ENCODE measurements at regions not wholly inside any gene's neighbourhood (a gene's known extent, or its start where the extent isn't known, plus 50 kb on each side); places are given as distances from the start of the nearest gene placed in this dataset.

- H3K27me3 ChIP-seq: no peaks in the 10 kb centered on the region
- no peak overlapping the region for H3K27ac ChIP-seq
- ATAC-seq: no peak
- H3K36me3 ChIP-seq: no peaks in the 10 kb centered on the region
- TF ChIP-seq CTCF (IDR thresholded peaks at IDR 0.05): no peak
- no peak for DNase-seq
- H3K4me3 ChIP-seq: no peak overlapping the region
- 80 to 86% methylated on average over 3 of the region's 3 CpGs for WGBS, 2 donors
- H3K9me3 ChIP-seq: no peaks in the 10 kb centered on the region
- H3K4me1 ChIP-seq: no peaks in the 10 kb centered on the region
- intact Hi-C loops (cut with DNase I): no loop called here
These were observed 1370.3 kb upstream of the MIR17HG start for GRCh38 chr13:89977203-89977602.

- Histone ChIP-seq H3K27ac (no peak overlapping the region), H3K4me3 (no peak overlapping the region), H3K4me1 (peaks cover 0 to 7% (median 0%) of the 10 kb centered on the region in 9 donors), H3K9me3 (no peaks in the 10 kb centered on the region), H3K27me3 (no peaks in the 10 kb centered on the region), H3K36me3 (no peaks in the 10 kb centered on the region)
- no peak for TF ChIP-seq CTCF (IDR thresholded peaks at IDR 0.05)
- ATAC-seq (no peak), DNase-seq (no peak)
- intact Hi-C loops (cut with DNase I): no loop called here
These were observed 1366.6 kb upstream of the MIR17HG start for GRCh38 chr13:89980896-89981295.

DNA sequence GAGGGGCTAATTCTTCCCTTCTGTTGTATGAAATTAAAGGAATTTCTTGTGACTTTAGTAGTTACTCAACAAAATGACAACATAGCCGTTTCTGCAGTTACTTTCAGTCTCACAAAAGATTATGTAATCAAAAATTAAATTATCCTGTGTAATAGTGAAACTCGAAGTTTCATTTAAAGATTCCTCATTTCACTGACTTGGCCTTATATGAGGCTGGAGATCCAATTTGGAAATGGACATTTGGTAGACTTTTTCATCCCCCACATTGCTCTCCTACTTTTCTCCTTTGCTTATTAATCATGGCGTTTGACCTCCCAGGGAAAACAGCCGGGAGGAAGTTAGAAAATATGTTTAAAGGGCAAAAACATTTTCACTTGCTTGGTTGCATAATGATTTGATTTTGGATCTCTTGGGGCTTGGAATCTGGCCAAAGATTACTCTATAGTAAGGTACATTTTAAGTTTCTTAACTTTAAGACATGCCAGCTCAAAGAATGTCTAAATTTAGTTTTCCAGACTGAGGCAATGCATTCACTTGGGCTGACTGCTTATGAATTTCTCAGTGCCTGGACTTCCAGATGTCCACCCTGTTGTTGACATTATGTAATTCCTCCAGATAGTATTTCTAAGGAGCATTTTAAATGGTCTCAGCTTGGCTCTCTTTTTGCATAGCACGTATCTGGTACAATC lies 1364.9 kb upstream of the MIR17HG start:
- H3K4me3 ChIP-seq: peak overlapping the region in 2 of 10 donors; percentile 8 to 16
- no peak for TF ChIP-seq CTCF (IDR thresholded peaks at IDR 0.05)
- DNase-seq (no peak), ATAC-seq (peak in 2 of 8 donors; percentile 34 to 42)
- peaks cover 0 to 7% (median 0%) of the 10 kb centered on the region in 9 donors for H3K4me1 ChIP-seq
- 51 to 69% methylated on average over 5 of the region's 5 CpGs for WGBS, 2 donors
- H3K27me3 ChIP-seq: no peaks in the 10 kb centered on the region
- H3K9me3 ChIP-seq: no peaks in the 10 kb centered on the region
- no peak overlapping the region for H3K27ac ChIP-seq
- intact Hi-C loops (cut with DNase I): no loop called here
- H3K36me3 ChIP-seq: no peaks in the 10 kb centered on the region

GRCh38 chr13:89988206-89988605 lies 1359.3 kb upstream of the MIR17HG start:
- H3K27me3 ChIP-seq: no peaks in the 10 kb centered on the region
- no peak overlapping the region for H3K27ac ChIP-seq
- H3K36me3 ChIP-seq: no peaks in the 10 kb centered on the region
- intact Hi-C loops (cut with DNase I): no loop called here
- no peak for TF ChIP-seq CTCF (IDR thresholded peaks at IDR 0.05)
- 68 to 69% methylated on average over 4 of the region's 4 CpGs for WGBS, 2 donors
- H3K4me3 ChIP-seq: no peak overlapping the region
- DNase-seq (no peak), ATAC-seq (no peak)
- H3K4me1 ChIP-seq: peaks cover 0 to under 1% (median 0%) of the 10 kb centered on the region in 9 donors
- no peaks in the 10 kb centered on the region for H3K9me3 ChIP-seq

All from heart right ventricle (tissue), 16 donors.